Transverse colon (tissue), 4 donors: ENCODE measurements at regions not wholly inside any gene's neighbourhood (a gene's known extent, or its start where the extent isn't known, plus 50 kb on each side); places are given as distances from the start of the nearest gene placed in this dataset.

ENCODE experiments used
- DNase-seq: peaks from one replicate; pipeline ENCODE4 v3.0.0-alpha.2; 2019
- H3K27ac ChIP-seq, 4 donors: fragments of 200-600 bp; sonication (generic); 2 replicates each; pipeline ENCODE4 v1.5.1; 2016 to 2018; ENCODE audit warnings: inconsistent platforms in 4 of 4
- H3K27me3 ChIP-seq: fragments of 200-600 bp; sonication (generic); 2 replicates; pipeline ENCODE4 v1.5.1; 2017; ENCODE audit warnings: inconsistent platforms
- H3K36me3 ChIP-seq, 4 donors: fragments of 200-600 bp; sonication (generic); 2 replicates each; pipeline ENCODE4 v1.5.1; 2017 to 2019; ENCODE audit warnings: inconsistent platforms in 4 of 4
- H3K4me1 ChIP-seq, 4 donors: fragments of 200-600 bp; sonication (generic); 2 replicates each; pipeline ENCODE4 v1.5.1; 2017 to 2020; ENCODE audit warnings: inconsistent platforms in 4 of 4
- H3K4me3 ChIP-seq, 4 donors: fragments of 200-600 bp; sonication (generic); 1 replicate in 1 of 4; 2 replicates in 3 of 4; pipeline versions ENCODE4 v1.5.1 to v1.6.1; 2017 to 2019; ENCODE audit warnings: inconsistent platforms in 4 of 4
- H3K9me3 ChIP-seq, 2 donors: fragments of 200-600 bp; sonication (generic); 2 replicates each; pipeline ENCODE4 v1.5.1; 2017 to 2019; ENCODE audit warnings: inconsistent platforms in 2 of 2
- EP300 ChIP-seq: sonication (generic); formaldehyde crosslinking; IDR thresholded peaks from one replicate; pipeline ENCODE4 v1.6.1; 2017; ENCODE audit warnings: antibody characterized with exemption, low read depth
- POLR2A ChIP-seq: fragments of 450-650 bp; IDR thresholded peaks from one replicate; pipeline ENCODE4 v1.6.1; 2016; ENCODE audit warnings: antibody characterized with exemption, mild to moderate bottlenecking, moderate library complexity
- POLR2AphosphoS5 ChIP-seq, 3 donors: sonication (generic); formaldehyde crosslinking; IDR thresholded peaks; one replicate each; pipeline ENCODE4 v1.6.1; 2016; ENCODE audit warnings: antibody characterized with exemption in 3 of 3
- WGBS, 2 donors: methylation state at CpG; one replicate each; pipeline ENCODE4 v1.1.5; 2018; ENCODE audit warnings: low coverage in 1 of 2; 5-methylcytosine and 5-hydroxymethylcytosine counted together
- in situ Hi-C, 4 donors: fragments of 200-750 bp; cut with MboI; loops; one replicate each; pipeline versions ENCODE4 v1.15.0 to v1.15.1; 2017; ENCODE audit warnings: low sequenced_read_pairs in 3 of 4, low pct_ligation_motif_present in 1 of 4, low pct_unique_long_range_greater_than_20kb in 1 of 4
- intact Hi-C: fragments of 100-400 bp; cut with DNase I; formaldehyde crosslinking; loops from one replicate; pipeline ENCODE4 v1.15.1; 2023; ENCODE audit warnings: low total_unique reads
- TF ChIP-seq, protein P1 (sequence below), 5 experiments: fragments of 200-600 bp in 3 of 5; fragments of 450-650 bp in 2 of 5; sonication (generic) in 3 of 5; IDR thresholded peaks; 1 replicate in 2 of 5; 2 replicates in 3 of 5; pipeline ENCODE4 v1.5.1; 2016 to 2017; ENCODE audit warnings: antibody characterized with exemption in 5 of 5, inconsistent platforms in 3 of 5, mild to moderate bottlenecking in 2 of 5, moderate library complexity in 1 of 5

DNA sequence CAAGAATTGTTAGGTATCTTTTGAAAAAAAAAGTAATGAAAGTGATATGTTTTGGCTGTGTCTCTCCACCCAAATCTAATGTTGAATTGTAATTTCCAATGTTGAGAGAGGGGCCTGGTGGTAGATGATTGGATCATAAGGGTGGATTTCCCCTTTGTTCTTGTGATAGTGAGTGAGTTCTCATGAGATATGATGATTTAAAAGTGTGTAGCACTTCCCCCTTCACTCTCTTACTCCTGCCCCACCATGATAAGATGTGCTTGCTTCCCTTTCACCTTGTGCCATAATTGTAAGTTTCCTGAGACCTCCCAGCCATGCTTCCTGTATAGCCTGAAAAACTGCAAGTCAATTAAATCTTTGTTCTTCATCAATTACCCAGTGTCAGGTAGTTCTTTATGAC, 70.7 kb downstream of the XCL2 start:
- DNase-seq, result no peak
- H3K9me3 ChIP-seq, result peaks cover 0 to 11% of the 10 kb centered on the region in 2 donors
- no peak overlapping the region for H3K4me3 ChIP-seq
- no peak overlapping the region for H3K27ac ChIP-seq
- peaks cover 11 to 36% (median 15%) of the 10 kb centered on the region in 4 donors for H3K4me1 ChIP-seq
- TF ChIP-seq POLR2A, result no peak
- TF ChIP-seq POLR2AphosphoS5 (IDR thresholded peaks at IDR 0.05), result no peak
- TF ChIP-seq EP300, result no peak
- TF ChIP-seq, protein P1, sequence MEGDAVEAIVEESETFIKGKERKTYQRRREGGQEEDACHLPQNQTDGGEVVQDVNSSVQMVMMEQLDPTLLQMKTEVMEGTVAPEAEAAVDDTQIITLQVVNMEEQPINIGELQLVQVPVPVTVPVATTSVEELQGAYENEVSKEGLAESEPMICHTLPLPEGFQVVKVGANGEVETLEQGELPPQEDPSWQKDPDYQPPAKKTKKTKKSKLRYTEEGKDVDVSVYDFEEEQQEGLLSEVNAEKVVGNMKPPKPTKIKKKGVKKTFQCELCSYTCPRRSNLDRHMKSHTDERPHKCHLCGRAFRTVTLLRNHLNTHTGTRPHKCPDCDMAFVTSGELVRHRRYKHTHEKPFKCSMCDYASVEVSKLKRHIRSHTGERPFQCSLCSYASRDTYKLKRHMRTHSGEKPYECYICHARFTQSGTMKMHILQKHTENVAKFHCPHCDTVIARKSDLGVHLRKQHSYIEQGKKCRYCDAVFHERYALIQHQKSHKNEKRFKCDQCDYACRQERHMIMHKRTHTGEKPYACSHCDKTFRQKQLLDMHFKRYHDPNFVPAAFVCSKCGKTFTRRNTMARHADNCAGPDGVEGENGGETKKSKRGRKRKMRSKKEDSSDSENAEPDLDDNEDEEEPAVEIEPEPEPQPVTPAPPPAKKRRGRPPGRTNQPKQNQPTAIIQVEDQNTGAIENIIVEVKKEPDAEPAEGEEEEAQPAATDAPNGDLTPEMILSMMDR (IDR thresholded peaks at IDR 0.05), result no peak
- no peaks in the 10 kb centered on the region for H3K36me3 ChIP-seq
- H3K27me3 ChIP-seq, result no peaks in the 10 kb centered on the region
- intact Hi-C loops (no loop called here), in situ Hi-C loops (loop anchor here in 1 of 4 donors (25.0 kb wide), 1 partner anchor 639 kb away; the partner anchor contains the start of gene ATP1B1)

DNA sequence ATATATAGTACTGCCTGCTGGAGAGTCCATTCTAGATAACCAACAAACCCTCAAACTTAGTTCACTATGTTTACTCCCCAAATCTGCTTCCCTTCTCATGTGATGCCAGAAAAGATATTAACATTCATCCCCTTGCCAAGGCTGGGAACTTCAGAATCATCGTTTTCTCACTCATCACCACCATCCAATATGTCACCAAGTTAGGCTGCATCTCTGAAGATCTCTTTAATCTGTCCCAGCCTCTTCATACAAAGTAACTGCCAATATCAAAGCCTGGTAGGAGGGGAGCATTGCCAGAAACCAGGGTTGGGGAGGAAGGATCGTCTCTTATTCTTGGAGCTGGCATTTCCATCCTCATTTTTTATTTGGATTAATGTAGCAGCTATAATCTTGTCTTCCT, 71.6 kb downstream of the XCL2 start:
- WGBS, 2 donors, result 85 to 88% methylated on average over 2 of the region's 2 CpGs
- no peaks in the 10 kb centered on the region for H3K27me3 ChIP-seq
- peaks cover 0 to 11% of the 10 kb centered on the region in 2 donors for H3K9me3 ChIP-seq
- no peak for DNase-seq
- in situ Hi-C loops, result loop anchor here in 1 of 4 donors (25.0 kb wide), 1 partner anchor 640 kb away; the partner anchor contains the start of gene ATP1B1
- no peaks in the 10 kb centered on the region for H3K36me3 ChIP-seq
- H3K4me1 ChIP-seq, result peaks cover 19 to 40% (median 24%) of the 10 kb centered on the region in 4 donors
- H3K4me3 ChIP-seq, result no peak overlapping the region
- H3K27ac ChIP-seq, result no peak overlapping the region
- TF ChIP-seq, protein P1 (IDR thresholded peaks at IDR 0.05), result no peak
- TF ChIP-seq EP300 (no peak), POLR2A (no peak), POLR2AphosphoS5 (IDR thresholded peaks at IDR 0.05) (no peak)
- intact Hi-C loops, result no loop called here

GRCh38 chr1:168470901-168471431, 72.8 kb downstream of the XCL2 start:
- H3K27ac ChIP-seq, result peak overlapping the region; percentile 47 to 67 (median 56)
- 64 to 71% methylated on average over 1 of the region's 1 CpG for whole genome bisulfite sequencing, 2 donors

GRCh38 chr1:168469690-168470089, 74.1 kb downstream of the XCL2 start:
- Histone ChIP-seq H3K36me3 (no peaks in the 10 kb centered on the region), H3K9me3 (peaks cover 0 to 6% of the 10 kb centered on the region in 2 donors), H3K4me3 (no peak overlapping the region), H3K4me1 (peaks cover 27 to 56% (median 35%) of the 10 kb centered on the region in 4 donors), H3K27me3 (no peaks in the 10 kb centered on the region), H3K27ac (peak overlapping the region; percentile 47 to 67 (median 56))
- WGBS, 2 donors, result 47 to 56% methylated on average over 5 to 6 of the region's 6 CpGs
- in situ Hi-C loops, result loop anchor here in 1 of 4 donors (25.0 kb wide), 1 partner anchor 643 kb away; the partner anchor contains the start of gene ATP1B1
- TF ChIP-seq, protein P1 (IDR thresholded peaks at IDR 0.05), result no peak
- TF ChIP-seq POLR2AphosphoS5 (IDR thresholded peaks at IDR 0.05), result peak in 1 of 3 donors; percentile 34
- no peak for TF ChIP-seq POLR2A
- no peak for TF ChIP-seq EP300
- DNase-seq, result peak; percentile 60
- intact Hi-C loops, result no loop called here

More at GRCh38 chr1:168470901-168471431, 72.8 kb downstream of the XCL2 start:
- no peaks in the 10 kb centered on the region for H3K36me3 ChIP-seq
- H3K4me3 ChIP-seq, result no peak overlapping the region
- intact Hi-C loops, result no loop called here
- H3K9me3 ChIP-seq, result peaks cover 0 to 11% of the 10 kb centered on the region in 2 donors
- no peak for DNase-seq
- in situ Hi-C loops, result loop anchor here in 1 of 4 donors (25.0 kb wide), 1 partner anchor 641 kb away; the partner anchor contains the start of gene ATP1B1
- no peaks in the 10 kb centered on the region for H3K27me3 ChIP-seq
- TF ChIP-seq, protein P1 (IDR thresholded peaks at IDR 0.05), result peak in 1 of 5 experiments; percentile 18
- TF ChIP-seq POLR2A, result no peak
- TF ChIP-seq POLR2AphosphoS5 (IDR thresholded peaks at IDR 0.05), result no peak
- TF ChIP-seq EP300, result no peak
- H3K4me1 ChIP-seq, result peaks cover 26 to 53% (median 35%) of the 10 kb centered on the region in 4 donors
